ENCODE measurements at regions not wholly inside any gene's neighbourhood (a gene's known extent, or its start where the extent isn't known, plus 50 kb on each side); places are given as distances from the start of the nearest gene placed in this dataset.

DNA sequence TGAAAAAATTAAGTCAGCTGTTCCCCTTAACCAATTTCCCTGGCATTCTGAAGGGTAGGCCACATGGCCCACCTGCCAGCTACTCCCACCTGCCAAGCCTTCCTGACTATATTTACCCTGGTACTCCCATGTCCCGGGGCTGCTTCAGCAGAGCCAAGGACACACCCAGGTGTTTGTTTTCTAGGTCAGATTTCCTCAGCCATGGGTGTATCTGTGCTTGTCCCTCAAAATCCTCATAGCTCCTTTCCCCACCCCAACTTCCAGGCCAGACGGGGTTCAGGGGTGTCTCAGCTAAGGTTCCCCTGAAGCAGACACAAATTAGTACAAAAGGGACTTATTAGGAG is 139.4 kb upstream of the CDYL start:
- TF ChIP-seq, protein P1, sequence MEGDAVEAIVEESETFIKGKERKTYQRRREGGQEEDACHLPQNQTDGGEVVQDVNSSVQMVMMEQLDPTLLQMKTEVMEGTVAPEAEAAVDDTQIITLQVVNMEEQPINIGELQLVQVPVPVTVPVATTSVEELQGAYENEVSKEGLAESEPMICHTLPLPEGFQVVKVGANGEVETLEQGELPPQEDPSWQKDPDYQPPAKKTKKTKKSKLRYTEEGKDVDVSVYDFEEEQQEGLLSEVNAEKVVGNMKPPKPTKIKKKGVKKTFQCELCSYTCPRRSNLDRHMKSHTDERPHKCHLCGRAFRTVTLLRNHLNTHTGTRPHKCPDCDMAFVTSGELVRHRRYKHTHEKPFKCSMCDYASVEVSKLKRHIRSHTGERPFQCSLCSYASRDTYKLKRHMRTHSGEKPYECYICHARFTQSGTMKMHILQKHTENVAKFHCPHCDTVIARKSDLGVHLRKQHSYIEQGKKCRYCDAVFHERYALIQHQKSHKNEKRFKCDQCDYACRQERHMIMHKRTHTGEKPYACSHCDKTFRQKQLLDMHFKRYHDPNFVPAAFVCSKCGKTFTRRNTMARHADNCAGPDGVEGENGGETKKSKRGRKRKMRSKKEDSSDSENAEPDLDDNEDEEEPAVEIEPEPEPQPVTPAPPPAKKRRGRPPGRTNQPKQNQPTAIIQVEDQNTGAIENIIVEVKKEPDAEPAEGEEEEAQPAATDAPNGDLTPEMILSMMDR (IDR thresholded peaks at IDR 0.05), result no peak
- no peak for TF ChIP-seq POLR2A (IDR thresholded peaks at IDR 0.05)
